Stimulated activated CD4-positive, alpha-beta T cell treated with anti-CD3 and anti-CD28 coated beads, TNF-alpha, amount 100 ng/mL, for 4 hours (primary cell): ENCODE measurements at regions not wholly inside any gene's neighbourhood (a gene's known extent, or its start where the extent isn't known, plus 50 kb on each side); places are given as distances from the start of the nearest gene placed in this dataset.

Experiments used
- DNase-seq, 3 experiments: peaks; one replicate each; pipeline ENCODE4 v3.0.0-alpha.2; 2020; ENCODE audit warnings: low read depth in 3 of 3

DNA sequence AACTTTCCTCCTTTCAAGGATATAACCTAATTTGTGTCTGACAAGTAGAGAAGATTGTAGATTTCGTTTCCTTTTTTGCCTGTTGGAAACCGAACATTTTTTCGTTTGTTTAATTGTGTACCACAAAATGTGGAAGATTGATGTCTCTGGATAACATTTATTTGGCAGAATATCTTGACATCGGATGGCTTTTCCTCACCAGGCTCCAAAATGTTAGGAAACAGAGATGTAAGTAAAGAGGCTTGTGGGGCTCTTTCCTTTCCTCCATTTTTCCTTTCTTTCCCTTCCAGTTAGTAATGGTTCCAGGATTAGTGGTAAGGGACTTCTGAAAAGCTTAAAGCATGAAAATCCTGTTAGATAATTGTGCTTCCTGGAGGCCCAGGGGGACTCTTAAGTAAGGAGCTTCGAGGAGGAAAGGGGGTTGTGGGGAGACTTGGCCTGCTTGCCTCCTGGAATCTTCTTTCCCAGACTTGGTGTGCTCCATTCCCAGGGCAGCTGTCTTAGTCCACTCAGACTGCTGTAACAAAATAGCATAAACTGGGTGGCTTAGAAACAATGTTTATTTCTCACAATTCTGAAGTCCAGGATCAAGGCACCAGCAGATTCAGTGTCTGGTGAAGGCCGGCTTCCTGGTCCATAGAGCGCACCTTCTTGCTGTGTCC is 243.1 kb upstream of the PWP1 start:
- no peak for DNase-seq

- no peak for DNase-seq
Measured at GRCh38 chr12:107443320-107444090, 242.1 kb upstream of the PWP1 start.

DNA sequence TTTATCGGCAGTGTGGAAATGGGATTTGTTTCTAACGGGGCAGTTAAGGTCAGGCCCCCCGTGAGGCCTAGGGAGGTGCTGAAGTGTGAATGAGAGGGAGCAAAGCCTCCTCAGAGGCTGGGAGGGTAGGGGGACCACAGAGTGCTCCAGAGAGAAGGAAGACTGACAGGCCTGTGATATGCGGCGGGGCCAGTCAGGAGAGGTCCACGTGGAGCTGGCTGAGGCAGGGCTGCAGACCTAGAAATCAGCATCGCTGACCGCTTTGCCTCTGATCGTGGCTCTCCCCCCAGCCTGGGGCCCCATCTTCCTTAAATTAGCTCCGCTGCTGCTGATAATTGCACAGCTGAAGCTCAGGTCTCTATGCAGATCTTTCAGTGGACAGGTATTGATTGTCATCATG is 240.8 kb upstream of the PWP1 start:
- DNase-seq, result no peak

DNA sequence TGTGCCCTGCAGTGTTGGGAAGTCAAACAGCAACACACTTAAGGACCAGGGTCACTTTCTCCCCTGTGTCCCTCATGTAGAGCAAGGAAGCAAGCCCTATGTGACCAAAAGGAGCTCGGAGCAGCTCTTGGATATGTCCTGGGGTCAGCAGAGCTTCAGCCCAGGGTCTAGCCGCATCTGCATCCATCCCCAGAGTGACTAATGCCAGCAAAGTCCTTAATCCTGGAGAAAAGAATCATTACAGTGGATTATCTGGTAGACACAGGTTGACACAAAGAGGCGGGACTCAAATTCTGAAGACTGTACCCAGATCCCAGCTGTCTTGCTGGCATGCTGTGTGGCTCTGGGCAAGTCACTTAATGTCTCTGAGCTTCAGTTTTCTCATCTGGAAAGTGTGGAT is 239.1 kb upstream of the PWP1 start:
- DNase-seq, result no peak

DNA sequence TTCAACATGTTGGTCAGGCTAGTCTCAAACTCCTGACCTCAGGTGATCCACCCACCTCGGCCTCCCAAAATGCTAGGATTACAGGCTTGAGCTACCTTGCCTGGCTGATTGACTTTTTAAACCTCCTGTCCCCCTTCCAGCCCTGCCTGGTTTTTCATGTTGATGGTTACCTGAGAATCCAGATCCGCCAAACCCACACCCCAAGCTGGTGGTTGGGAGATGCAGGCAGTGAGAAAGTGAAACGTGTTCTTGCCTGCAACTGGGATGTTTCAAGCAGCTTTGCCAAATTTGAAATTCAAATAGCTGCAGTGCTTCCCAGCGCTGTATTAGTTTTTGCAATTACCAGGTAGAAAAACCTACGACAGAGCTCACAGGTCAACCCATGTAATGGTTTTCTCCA is 238.3 kb upstream of the PWP1 start:
- no peak for DNase-seq

DNA sequence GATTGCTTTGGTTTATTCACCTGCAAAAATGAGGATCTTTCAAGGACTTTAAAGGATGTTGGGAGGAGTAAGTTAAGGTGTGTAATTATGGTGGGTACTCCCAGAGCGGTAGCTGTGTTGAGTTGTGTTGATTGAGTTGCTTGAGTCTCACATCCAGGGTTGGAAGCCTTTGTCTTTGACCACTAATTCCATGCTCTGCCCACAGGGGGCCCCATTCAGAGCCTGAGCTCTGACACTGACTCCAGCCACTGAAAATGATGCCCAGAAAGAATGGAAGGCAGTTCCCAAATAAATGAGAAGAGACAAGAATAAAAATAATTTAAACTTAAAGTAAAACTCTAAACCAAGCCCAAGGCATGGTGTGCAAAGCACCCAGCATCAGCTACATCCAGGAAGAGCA is 237.4 kb upstream of the PWP1 start:
- DNase-seq, result no peak

GRCh38 chr12:107449891-107450290 is 235.7 kb upstream of the PWP1 start:
- DNase-seq, result no peak

DNA sequence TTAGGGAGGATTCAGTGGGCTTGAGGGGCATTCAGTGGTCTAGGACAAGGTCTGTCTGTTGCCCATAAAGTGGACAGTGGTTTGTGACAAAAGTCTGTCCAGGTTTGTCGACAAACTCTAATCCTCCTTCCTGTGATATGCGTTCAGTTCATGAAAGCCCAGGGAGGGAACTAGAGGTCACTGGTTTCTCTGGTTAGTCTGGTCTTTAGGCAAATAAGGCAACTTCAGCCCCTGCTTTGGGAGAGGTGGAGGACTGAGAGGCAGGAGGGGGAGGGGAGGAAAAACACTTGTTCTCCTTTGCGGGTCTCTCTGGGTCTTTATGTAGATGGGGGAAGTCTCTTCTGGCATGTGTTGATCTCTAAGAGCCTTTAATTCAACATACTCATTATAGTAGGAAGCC is 235.1 kb upstream of the PWP1 start:
- no peak for DNase-seq

DNA sequence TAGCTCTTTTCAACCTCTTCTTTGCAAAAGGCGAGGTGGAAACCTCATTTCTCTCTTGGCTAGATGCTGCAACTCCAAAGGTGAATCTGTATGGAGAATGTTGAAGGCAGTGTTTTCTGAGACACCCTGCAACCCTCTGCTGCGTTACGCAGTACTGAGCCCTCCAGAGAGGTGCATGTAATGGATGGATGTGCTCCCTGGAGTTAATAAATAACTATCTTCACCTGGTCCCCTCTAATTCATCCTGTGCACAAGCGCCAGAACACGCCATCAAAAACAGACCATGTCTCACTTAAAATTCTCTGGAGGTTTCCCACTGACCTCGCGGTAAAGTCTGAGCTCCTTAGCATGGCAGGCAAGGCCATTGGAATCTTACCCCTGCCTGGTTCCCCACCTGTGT is 234.4 kb upstream of the PWP1 start:
- DNase-seq, result no peak

DNA sequence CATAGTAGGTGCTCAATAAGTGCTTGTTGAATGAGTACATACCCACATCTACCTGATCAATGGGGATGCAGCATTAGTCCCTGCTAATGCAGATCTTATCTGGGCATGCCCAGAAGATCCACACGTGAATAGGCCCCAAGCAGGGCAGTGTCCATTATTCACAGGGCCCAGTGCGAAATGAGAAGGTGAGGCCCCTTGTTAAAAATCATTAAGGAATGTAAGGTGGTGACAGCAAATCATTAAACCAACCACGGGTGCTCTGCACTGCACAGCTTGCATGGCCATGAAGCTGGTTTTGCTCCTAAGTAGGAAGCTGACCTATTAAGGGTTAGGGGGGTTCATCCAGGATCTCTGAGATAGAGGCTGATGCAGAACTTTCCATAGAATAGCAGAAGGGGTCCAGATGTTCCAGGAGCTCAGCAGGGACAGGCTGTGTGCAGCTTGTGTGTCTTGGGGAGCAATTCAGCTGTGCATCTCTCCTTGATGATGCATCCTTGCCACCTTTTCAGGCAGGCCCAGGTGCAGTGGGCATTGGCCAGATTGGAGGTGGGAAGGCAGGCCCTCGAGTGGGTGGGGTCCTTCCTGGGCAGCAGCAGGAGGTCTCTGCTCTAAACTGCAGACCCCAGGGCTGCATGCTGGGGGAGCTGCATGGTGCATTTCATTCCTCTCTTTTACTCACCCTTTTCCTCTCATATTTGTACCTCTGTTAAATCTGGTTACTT is 231.3 kb upstream of the PWP1 start:
- DNase-seq, result no peak

GRCh38 chr12:107457362-107457935 is 228.2 kb upstream of the PWP1 start:
- DNase-seq, result no peak

DNA sequence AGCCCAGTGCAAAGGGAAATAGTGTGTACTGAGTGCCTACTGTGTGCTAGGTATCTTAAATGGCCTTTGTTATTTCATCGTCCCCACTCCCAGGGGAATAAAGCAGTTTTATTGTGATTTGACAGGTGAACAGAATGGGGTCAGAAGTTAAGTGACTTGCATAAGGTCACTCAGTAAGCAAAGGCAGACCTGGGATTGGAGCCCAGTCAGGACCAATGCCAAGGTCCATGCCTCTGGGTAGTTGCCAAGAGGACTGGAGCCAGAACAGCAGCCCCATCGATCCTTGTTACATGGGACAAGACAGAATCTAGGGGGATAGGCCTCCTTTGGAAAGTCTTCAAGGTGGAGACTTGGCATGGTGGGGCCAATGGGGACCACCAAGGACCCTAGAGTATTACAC is 227.4 kb upstream of the PWP1 start:
- no peak for DNase-seq

GRCh38 chr12:107458990-107459389 is 226.6 kb upstream of the PWP1 start:
- no peak for DNase-seq

- DNase-seq, result no peak
Measured at GRCh38 chr12:107459641-107460040, 226.0 kb upstream of the PWP1 start.

- no peak for DNase-seq
Measured at GRCh38 chr12:107461222-107461975, 224.2 kb upstream of the PWP1 start.

DNA sequence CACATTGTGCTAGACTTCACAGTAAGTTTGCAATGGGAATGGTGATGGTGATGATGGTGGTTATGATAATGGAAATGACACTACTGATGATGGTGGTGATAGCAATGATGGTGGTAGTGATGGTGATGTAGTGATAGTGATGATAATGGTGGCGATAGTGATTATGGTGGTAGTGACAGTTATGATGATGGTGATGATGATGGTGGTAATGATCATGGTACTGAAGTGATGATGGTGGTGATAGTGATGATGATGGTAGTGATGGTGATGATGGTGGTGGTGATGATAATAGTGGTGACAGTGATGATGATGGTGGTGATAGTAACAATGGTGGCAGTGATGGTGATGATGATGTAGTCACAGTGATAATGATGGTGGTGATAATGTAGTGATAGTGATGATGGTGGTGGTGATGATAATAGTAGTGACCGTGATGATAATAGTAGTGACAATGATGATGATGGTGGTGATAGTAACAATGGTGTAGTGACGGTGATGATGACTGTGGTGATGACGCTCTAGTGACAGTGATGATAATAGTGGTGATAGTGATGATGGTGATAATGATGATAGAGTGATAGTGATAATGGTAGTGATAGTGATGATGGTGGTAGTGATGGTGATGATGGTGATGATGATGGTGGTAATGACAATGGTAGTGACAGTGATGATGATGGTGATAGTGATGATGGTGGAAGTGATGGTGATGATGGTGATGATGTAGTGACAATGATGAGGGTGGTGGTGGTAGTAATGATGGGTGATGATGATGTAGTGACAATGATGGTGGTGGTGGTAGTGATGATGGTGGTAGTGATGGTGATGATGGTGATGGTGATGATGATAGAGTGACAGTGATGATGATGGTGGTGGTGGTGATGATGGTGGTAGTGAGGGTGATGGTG is 222.9 kb upstream of the PWP1 start:
- DNase-seq, result no peak

GRCh38 chr12:107464644-107465043 is 221.0 kb upstream of the PWP1 start:
- no peak for DNase-seq

DNA sequence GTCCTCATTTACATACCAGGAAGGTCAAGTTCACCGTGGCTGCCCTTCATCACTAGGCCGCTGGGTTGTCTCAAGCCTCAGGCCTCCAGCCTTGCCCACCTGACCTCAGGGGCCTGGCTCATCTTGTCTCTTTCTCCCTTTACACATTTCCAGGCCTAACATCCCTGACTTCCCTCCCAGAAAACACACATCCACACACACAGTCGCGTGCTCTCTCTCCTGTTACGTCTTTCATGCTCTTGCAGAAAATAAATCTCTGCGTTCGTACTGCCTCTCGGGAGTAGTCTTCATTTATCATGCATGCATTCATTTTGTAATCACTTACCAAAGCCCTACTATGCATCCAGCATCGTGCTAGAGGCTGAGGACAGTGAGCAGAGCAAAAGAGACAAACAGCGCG is 220.0 kb upstream of the PWP1 start:
- no peak for DNase-seq

DNA sequence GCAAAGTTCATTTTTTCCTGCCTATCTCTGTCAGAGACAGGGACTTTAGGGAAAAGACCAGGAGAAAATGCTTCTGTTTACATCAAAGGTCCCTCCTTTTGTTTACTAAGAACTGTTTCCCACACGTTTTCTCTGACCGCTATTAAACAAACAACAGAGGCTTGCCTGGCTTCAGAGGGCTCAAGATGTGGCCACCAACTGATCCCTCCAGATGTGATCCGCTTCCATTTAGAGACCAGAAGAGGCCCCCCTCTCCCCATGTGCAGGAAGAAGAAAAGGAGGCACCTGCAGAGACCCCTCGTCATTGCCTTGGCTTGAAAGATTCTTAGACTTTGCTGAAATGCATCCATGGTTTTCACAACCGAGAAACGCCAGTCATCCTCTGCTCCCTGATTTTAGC is 217.9 kb upstream of the PWP1 start:
- DNase-seq, result no peak

DNA sequence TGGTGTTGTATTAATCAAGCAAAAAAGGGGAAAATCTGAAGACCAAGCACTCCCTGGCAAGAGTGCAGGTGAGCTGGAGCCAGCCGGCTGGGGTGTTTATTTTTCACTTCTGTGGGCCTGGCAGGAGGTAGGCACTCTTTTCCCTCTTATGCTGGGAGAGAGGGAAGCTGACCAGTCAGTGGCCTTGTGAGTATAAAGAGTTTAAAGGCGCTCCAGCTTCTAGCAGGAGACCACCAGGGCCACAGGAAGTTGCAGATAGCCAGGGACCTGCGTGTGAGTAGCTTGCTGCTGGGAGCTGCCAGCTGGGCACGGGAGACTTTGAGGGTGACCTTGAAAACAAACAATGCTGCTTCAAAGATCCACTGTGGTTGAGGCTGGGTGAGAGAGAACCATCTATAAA is 217.4 kb upstream of the PWP1 start:
- no peak for DNase-seq

GRCh38 chr12:107469011-107469410 is 216.6 kb upstream of the PWP1 start:
- DNase-seq, result no peak
